ENCODE measurements at regions not wholly inside any gene's neighbourhood (a gene's known extent, or its start where the extent isn't known, plus 50 kb on each side); places are given as distances from the start of the nearest gene placed in this dataset.

- H3K27me3 Mint-ChIP-seq, result no peaks in the 10 kb centered on the region
- ChIA-PET POLR2A (no interaction called here), CTCF (no interaction called here)
- Histone ChIP-seq H2AFZ (ENCODE audit: insufficient read depth, low read depth, low read length, poor library complexity, severe bottlenecking) (no peak overlapping the region), H3K27me3 (replicated peaks in 1 of 4; ENCODE audit: control extremely low read depth in 1 of 4, control insufficient read depth in 3 of 4, insufficient read depth in 4 of 4, low read length in 3 of 4) (no peaks in the 10 kb centered on the region), H3K9ac (ENCODE audit: low read length) (no peak overlapping the region), H3K4me2 (replicated peaks; ENCODE audit: low read depth, low read length, poor library complexity, severe bottlenecking) (no peak overlapping the region), H3K4me1 (ENCODE audit: control insufficient read depth in 2 of 2, insufficient read depth in 2 of 2, low read length in 2 of 2) (no peaks in the 10 kb centered on the region), H3K4me3 (ENCODE audit: control extremely low read depth in 1 of 5, extremely low read depth in 1 of 5, insufficient read depth in 1 of 5, low read depth in 2 of 5, low read length in 4 of 5) (no peak overlapping the region), H3K9me3 (ENCODE audit: control extremely low read depth in 1 of 3, control insufficient read depth in 2 of 3, insufficient read depth in 1 of 3, low read length in 2 of 3) (peaks cover 0 to 4% (median 0%) of the 10 kb centered on the region in 3 donors), H4K20me1 (ENCODE audit: control insufficient read depth, insufficient read depth, low read length, poor library complexity, severe bottlenecking) (no peaks in the 10 kb centered on the region), H3K27ac (ENCODE audit: low read length in 2 of 2) (no peak overlapping the region), H3K79me2 (ENCODE audit: control insufficient read depth, insufficient read depth, low read length) (no peaks in the 10 kb centered on the region), H3K36me3 (replicated peaks in 1 of 2; ENCODE audit: control extremely low read depth in 1 of 2, control insufficient read depth in 1 of 2, extremely low read depth in 1 of 2, insufficient read depth in 2 of 2, low read length in 1 of 2) (no peaks in the 10 kb centered on the region)
- TF ChIP-seq EZH2 (IDR thresholded peaks at IDR 0.05; ENCODE audit: borderline replicate concordance, insufficient read depth, low read depth, low read length, poor library complexity, severe bottlenecking) (no peak), CTCF (IDR thresholded peaks at IDR 0.05) (no peak)
- no peak overlapping the region for H3K4me3 Mint-ChIP-seq
- WGBS (ENCODE audit: insufficient coverage), result no CpG with 5 or more reads among the region's 1 CpG
- no peaks in the 10 kb centered on the region for H3K9me3 Mint-ChIP-seq (ENCODE audit: insufficient read depth)
- H3K4me1 Mint-ChIP-seq, result no peaks in the 10 kb centered on the region
- intact Hi-C loops (cut with micrococcal nuclease), result no loop called here
- no peak for DNase-seq
- no peak overlapping the region for H3K27ac Mint-ChIP-seq
- no peak for ATAC-seq (ENCODE audit: low read depth)
Observed at GRCh38 chr3:76933245-76933644, 106.7 kb upstream of the ROBO2 start.

GRCh38 chr3:76938962-76939361 lies 100.9 kb upstream of the ROBO2 start:
- ATAC-seq (ENCODE audit: low read depth), result no peak

More at GRCh38 chr3:76938962-76939361, 100.9 kb upstream of the ROBO2 start:
- POLR2A ChIA-PET, result no interaction called here
- Mint-ChIP-seq H3K9me3 (ENCODE audit: insufficient read depth) (peaks cover 5% of the 10 kb centered on the region), H3K4me3 (no peak overlapping the region), H3K27me3 (no peaks in the 10 kb centered on the region), H3K4me1 (no peaks in the 10 kb centered on the region), H3K27ac (no peak overlapping the region)
- TF ChIP-seq CTCF (IDR thresholded peaks at IDR 0.05) (no peak), EZH2 (IDR thresholded peaks at IDR 0.05; ENCODE audit: borderline replicate concordance, insufficient read depth, low read depth, low read length, poor library complexity, severe bottlenecking) (no peak)
- H3K4me1 ChIP-seq (ENCODE audit: control insufficient read depth in 2 of 2, insufficient read depth in 2 of 2, low read length in 2 of 2), result no peaks in the 10 kb centered on the region
- no peak for DNase-seq
- CTCF ChIA-PET, result no interaction called here
- no peaks in the 10 kb centered on the region for H3K36me3 ChIP-seq (replicated peaks in 1 of 2; ENCODE audit: control extremely low read depth in 1 of 2, control insufficient read depth in 1 of 2, extremely low read depth in 1 of 2, insufficient read depth in 2 of 2, low read length in 1 of 2)
- H3K9ac ChIP-seq (ENCODE audit: low read length), result no peak overlapping the region
- no peak overlapping the region for H3K4me2 ChIP-seq (replicated peaks; ENCODE audit: low read depth, low read length, poor library complexity, severe bottlenecking)
- peaks cover 0 to 7% (median 0%) of the 10 kb centered on the region in 3 donors for H3K9me3 ChIP-seq (ENCODE audit: control extremely low read depth in 1 of 3, control insufficient read depth in 2 of 3, insufficient read depth in 1 of 3, low read length in 2 of 3)
- H4K20me1 ChIP-seq (ENCODE audit: control insufficient read depth, insufficient read depth, low read length, poor library complexity, severe bottlenecking), result no peaks in the 10 kb centered on the region
- intact Hi-C loops (cut with micrococcal nuclease), result no loop called here
- H3K4me3 ChIP-seq (ENCODE audit: control extremely low read depth in 1 of 5, extremely low read depth in 1 of 5, insufficient read depth in 1 of 5, low read depth in 2 of 5, low read length in 4 of 5), result no peak overlapping the region
- no peaks in the 10 kb centered on the region for H3K79me2 ChIP-seq (ENCODE audit: control insufficient read depth, insufficient read depth, low read length)
- H2AFZ ChIP-seq (ENCODE audit: insufficient read depth, low read depth, low read length, poor library complexity, severe bottlenecking), result no peak overlapping the region
- H3K27me3 ChIP-seq (replicated peaks in 1 of 4; ENCODE audit: control extremely low read depth in 1 of 4, control insufficient read depth in 3 of 4, insufficient read depth in 4 of 4, low read length in 3 of 4), result no peaks in the 10 kb centered on the region
- no peak overlapping the region for H3K27ac ChIP-seq (ENCODE audit: low read length in 2 of 2)
